ENCODE measurements at regions not wholly inside any gene's neighbourhood (a gene's known extent, or its start where the extent isn't known, plus 50 kb on each side); places are given as distances from the start of the nearest gene placed in this dataset.
A peak's percentile ranks its signal among the peaks of the same experiment; 100 is the strongest.
"Not testable (repeated sequence)": the region's sequence is repeated elsewhere in the genome, so short reads cannot be mapped to it uniquely, and the experiment has no call there.

DNA sequence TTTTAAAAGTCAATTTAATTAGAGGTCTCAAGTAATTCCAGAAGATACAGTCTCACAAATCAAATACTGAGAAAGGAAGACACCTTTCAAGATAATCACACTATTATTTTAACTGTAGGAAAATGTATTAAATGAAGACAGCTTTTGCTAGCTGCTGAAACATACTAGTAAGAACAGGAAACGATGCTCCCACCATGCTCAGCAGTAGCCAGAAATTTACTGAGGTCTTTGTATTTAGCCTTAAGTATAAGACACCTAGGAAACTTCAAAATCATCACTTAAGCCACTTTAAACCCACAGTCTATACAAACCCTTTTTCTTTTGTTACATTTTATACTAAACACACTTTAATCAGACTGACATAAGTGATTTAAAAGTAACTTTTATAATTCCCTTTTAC is 72.7 kb upstream of the NPIPB12 start:
- H3K4me1 ChIP-seq (ENCODE audit: control insufficient read depth in 4 of 4, insufficient read depth in 4 of 4, low read length in 3 of 4); H3K27me3 ChIP-seq (ENCODE audit: control insufficient read depth in 4 of 4, insufficient read depth in 4 of 4, low read length in 3 of 4); H3K9ac ChIP-seq (ENCODE audit: low read depth in 1 of 2, low read length in 2 of 2); H3K9me3 ChIP-seq (ENCODE audit: control insufficient read depth in 4 of 4, low read length in 3 of 4); DNase-seq (ENCODE audit: low spot score); H3K36me3 ChIP-seq (ENCODE audit: control insufficient read depth in 4 of 4, insufficient read depth in 3 of 4, low read depth in 1 of 4, low read length in 3 of 4); H3K27ac ChIP-seq (ENCODE audit: low read depth in 1 of 2, low read length in 2 of 2); H3K4me3 ChIP-seq (ENCODE audit: low read depth in 1 of 3, low read length in 3 of 3): not testable (repeated sequence)
- 100% methylated on average over 1 of the region's 1 CpG for WGBS

DNA sequence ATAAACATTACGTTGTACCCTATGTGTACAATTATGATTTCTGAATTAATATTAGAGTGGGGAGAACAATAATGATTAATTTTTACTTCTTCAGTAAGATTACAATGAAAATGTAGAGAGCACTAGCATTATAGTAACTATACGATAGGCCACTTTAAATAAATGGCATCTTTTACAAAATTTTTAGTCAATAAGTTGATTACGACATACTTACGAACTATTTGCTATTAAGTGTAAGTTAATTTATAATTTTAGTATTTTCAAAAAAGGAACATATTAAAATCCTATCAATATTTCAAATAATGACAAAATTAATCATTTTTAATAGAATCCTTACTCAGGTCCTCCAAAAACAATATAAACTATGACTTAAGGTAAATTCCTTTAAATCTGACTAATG is 75.6 kb upstream of the NPIPB12 start:
- not testable (repeated sequence) for H3K4me1 ChIP-seq (ENCODE audit: control insufficient read depth in 4 of 4, insufficient read depth in 4 of 4, low read length in 3 of 4); H3K9me3 ChIP-seq (ENCODE audit: control insufficient read depth in 4 of 4, low read length in 3 of 4); H3K27me3 ChIP-seq (ENCODE audit: control insufficient read depth in 4 of 4, insufficient read depth in 4 of 4, low read length in 3 of 4); DNase-seq (ENCODE audit: low spot score); H3K4me3 ChIP-seq (ENCODE audit: low read depth in 1 of 3, low read length in 3 of 3); H3K36me3 ChIP-seq (ENCODE audit: control insufficient read depth in 4 of 4, insufficient read depth in 3 of 4, low read depth in 1 of 4, low read length in 3 of 4); H3K9ac ChIP-seq (ENCODE audit: low read depth in 1 of 2, low read length in 2 of 2); H3K27ac ChIP-seq (ENCODE audit: low read depth in 1 of 2, low read length in 2 of 2)
- 85% methylated on average over 4 of the region's 4 CpGs for WGBS

DNA sequence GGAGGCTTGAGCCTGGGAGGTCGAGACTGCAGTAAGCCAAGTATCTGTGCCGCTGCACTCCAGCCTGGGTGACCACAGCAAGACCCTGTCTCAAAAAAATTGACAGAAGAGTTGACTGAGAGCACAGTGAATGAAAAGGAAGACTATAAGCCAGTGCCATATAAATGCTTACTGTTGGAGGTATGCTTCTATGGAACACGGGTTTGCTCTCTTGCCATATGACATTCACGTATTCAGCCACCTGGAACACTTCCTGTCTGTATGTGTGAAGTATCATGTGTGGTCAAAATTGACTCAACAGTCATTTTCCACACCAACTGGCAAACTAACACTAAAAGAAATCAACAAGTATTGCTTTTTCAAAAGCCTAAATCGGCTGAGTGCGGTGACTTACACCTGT is 71.1 kb upstream of the SPN start:
- H3K4me3 ChIP-seq (ENCODE audit: low read depth in 1 of 3, low read length in 3 of 3); H3K27ac ChIP-seq (ENCODE audit: low read depth in 1 of 2, low read length in 2 of 2); H3K9me3 ChIP-seq (ENCODE audit: control insufficient read depth in 4 of 4, low read length in 3 of 4); H3K4me1 ChIP-seq (ENCODE audit: control insufficient read depth in 4 of 4, insufficient read depth in 4 of 4, low read length in 3 of 4); H3K36me3 ChIP-seq (ENCODE audit: control insufficient read depth in 4 of 4, insufficient read depth in 3 of 4, low read depth in 1 of 4, low read length in 3 of 4); H3K27me3 ChIP-seq (ENCODE audit: control insufficient read depth in 4 of 4, insufficient read depth in 4 of 4, low read length in 3 of 4); H3K9ac ChIP-seq (ENCODE audit: low read depth in 1 of 2, low read length in 2 of 2); DNase-seq (ENCODE audit: low spot score): not testable (repeated sequence)
- 85% methylated on average over 4 of the region's 6 CpGs for WGBS

DNA sequence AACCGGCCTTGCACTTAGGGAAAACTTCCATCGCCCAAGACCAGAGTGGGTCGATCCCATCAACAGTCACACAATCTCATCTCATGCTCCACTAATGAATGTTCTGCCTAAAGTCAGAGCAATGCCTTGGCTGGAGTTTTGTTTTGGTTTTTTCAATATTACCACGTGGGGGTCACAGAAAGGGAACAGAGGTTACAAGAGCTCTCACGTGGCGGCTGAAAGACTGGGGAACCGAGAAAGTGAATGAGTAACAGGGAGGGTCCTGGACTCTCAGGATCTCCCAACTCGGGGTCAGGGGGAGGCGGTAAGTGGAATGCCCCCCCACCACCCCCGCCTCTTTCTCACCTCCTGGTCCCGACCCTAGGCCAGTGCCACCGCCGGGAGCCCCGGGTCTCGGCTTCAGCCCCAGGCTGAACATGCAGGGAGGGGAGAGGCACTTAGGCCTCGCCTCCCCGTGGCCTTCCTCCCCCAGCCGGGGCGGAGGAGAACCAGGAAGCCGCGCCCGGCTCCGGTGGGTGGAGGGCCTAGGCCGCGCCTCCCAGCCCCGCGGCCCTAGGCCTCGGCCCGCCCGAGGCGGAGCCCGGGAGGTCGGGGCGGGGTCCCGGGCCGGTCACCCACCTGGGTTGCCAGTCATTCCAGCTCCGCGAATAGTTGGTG is 68.7 kb upstream of the SPN start:
- H3K9me3 ChIP-seq (ENCODE audit: control insufficient read depth in 4 of 4, low read length in 3 of 4); H3K27me3 ChIP-seq (ENCODE audit: control insufficient read depth in 4 of 4, insufficient read depth in 4 of 4, low read length in 3 of 4); H3K36me3 ChIP-seq (ENCODE audit: control insufficient read depth in 4 of 4, insufficient read depth in 3 of 4, low read depth in 1 of 4, low read length in 3 of 4); H3K4me1 ChIP-seq (ENCODE audit: control insufficient read depth in 4 of 4, insufficient read depth in 4 of 4, low read length in 3 of 4); DNase-seq (ENCODE audit: low spot score): not testable (repeated sequence)
- H3K4me3 ChIP-seq (ENCODE audit: low read depth in 1 of 3, low read length in 3 of 3), result peak overlapping the region in 2 of 3 donors; percentile 79
- peak; percentile 4 for TF ChIP-seq YY1 (IDR thresholded peaks at IDR 0.05)
- peak; percentile 14 to 17 for TF ChIP-seq RXRA (IDR thresholded peaks at IDR 0.05)
- peak overlapping the region in 1 of 2 donors; percentile 31 for H3K9ac ChIP-seq (ENCODE audit: low read depth in 1 of 2, low read length in 2 of 2)
- H3K27ac ChIP-seq (ENCODE audit: low read depth in 1 of 2, low read length in 2 of 2), result peak overlapping the region; percentile 94
- WGBS, result under 1% methylated on average over 24 of the region's 38 CpGs

DNA sequence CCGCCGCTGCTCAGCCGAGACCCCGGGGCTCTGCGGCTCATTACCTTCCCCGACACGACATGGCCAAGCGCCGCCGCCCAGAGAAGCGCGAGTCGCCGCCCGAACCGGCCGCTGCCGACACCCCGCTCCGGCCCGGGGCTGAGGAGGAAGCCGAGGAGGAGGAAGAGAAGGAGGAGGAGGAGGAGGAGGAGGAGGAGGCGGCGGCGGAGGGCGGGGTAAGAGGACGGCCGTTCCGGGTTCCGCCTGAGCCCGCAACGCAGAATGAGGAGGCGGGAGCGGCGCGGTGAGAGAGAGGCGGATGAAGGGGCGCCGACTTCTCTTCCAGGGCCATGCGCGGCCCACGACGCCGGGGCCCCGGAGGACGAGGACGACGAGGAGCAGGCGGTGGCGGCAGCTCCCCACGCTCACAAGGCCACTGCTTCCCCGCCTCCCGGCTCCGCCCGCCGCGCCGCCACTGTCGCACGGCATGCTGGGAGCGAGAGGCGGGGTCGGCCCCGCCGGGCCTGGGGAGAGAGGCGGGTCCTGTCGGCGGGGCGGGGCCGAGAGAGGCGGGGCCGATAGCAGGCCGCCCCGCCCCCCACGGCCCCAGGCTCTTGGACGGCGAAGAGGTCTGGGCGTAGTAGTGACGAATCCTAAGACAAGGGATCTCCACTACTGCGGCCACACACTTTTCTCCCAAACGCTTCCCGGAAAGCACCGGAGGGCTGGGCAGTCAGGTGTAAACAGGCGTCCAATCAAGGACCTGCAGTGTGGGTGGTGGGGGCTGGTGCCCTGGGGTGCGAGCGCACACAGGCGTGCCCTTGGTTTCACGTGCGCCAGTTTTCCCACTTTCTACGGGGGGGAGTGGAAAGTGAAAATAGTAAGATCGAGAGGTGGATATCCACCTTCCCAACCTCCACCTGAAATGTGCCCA is 67.9 kb upstream of the SPN start:
- not testable (repeated sequence) for H3K4me1 ChIP-seq (ENCODE audit: control insufficient read depth in 4 of 4, insufficient read depth in 4 of 4, low read length in 3 of 4); H3K36me3 ChIP-seq (ENCODE audit: control insufficient read depth in 4 of 4, insufficient read depth in 3 of 4, low read depth in 1 of 4, low read length in 3 of 4); H3K27me3 ChIP-seq (ENCODE audit: control insufficient read depth in 4 of 4, insufficient read depth in 4 of 4, low read length in 3 of 4); H3K9me3 ChIP-seq (ENCODE audit: control insufficient read depth in 4 of 4, low read length in 3 of 4)
- Histone ChIP-seq H3K9ac (ENCODE audit: low read depth in 1 of 2, low read length in 2 of 2) (peak overlapping the region in 1 of 2 donors; percentile 36), H3K27ac (ENCODE audit: low read depth in 1 of 2, low read length in 2 of 2) (peak overlapping the region; percentile 94), H3K4me3 (ENCODE audit: low read depth in 1 of 3, low read length in 3 of 3) (peak overlapping the region in 2 of 3 donors; percentile 79)
- WGBS, result under 1% methylated on average over 90 of the region's 91 CpGs
- DNase-seq (ENCODE audit: low spot score), result peak; percentile 90
- peak; percentile 6 for TF ChIP-seq YY1 (IDR thresholded peaks at IDR 0.05)
- TF ChIP-seq GABPA (IDR thresholded peaks at IDR 0.05 in 1 of 2, conservative IDR thresholded peaks at IDR 0.05 in 1 of 2), result peak in 1 of 2 donors; percentile 21
- peak; percentile 55 for TF ChIP-seq SP1 (IDR thresholded peaks at IDR 0.05)

DNA sequence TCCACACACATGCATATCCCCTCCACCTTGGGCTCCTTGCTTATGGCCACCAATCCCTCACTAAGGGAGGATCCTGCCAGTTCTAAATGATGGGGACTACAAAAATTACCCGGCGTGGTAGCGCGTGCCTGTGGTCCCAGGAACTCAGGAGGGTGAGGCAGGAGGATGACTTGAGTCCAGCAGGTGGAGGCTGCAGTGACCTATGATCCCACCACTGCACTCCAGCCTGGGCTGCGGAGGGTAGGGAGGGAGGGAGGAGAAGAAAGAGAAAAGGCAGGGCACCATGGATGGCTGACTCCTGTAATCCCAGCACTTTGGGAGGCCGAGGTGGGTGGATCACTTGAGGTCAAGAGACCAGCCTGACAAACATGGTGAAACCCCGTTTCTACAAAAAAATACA is 66.0 kb upstream of the SPN start:
- not testable (repeated sequence) for DNase-seq (ENCODE audit: low spot score); H3K4me1 ChIP-seq (ENCODE audit: control insufficient read depth in 4 of 4, insufficient read depth in 4 of 4, low read length in 3 of 4); H3K4me3 ChIP-seq (ENCODE audit: low read depth in 1 of 3, low read length in 3 of 3); H3K27me3 ChIP-seq (ENCODE audit: control insufficient read depth in 4 of 4, insufficient read depth in 4 of 4, low read length in 3 of 4); H3K9ac ChIP-seq (ENCODE audit: low read depth in 1 of 2, low read length in 2 of 2); H3K36me3 ChIP-seq (ENCODE audit: control insufficient read depth in 4 of 4, insufficient read depth in 3 of 4, low read depth in 1 of 4, low read length in 3 of 4); H3K27ac ChIP-seq (ENCODE audit: low read depth in 1 of 2, low read length in 2 of 2); H3K9me3 ChIP-seq (ENCODE audit: control insufficient read depth in 4 of 4, low read length in 3 of 4)
- 93% methylated on average over 7 of the region's 7 CpGs for WGBS

DNA sequence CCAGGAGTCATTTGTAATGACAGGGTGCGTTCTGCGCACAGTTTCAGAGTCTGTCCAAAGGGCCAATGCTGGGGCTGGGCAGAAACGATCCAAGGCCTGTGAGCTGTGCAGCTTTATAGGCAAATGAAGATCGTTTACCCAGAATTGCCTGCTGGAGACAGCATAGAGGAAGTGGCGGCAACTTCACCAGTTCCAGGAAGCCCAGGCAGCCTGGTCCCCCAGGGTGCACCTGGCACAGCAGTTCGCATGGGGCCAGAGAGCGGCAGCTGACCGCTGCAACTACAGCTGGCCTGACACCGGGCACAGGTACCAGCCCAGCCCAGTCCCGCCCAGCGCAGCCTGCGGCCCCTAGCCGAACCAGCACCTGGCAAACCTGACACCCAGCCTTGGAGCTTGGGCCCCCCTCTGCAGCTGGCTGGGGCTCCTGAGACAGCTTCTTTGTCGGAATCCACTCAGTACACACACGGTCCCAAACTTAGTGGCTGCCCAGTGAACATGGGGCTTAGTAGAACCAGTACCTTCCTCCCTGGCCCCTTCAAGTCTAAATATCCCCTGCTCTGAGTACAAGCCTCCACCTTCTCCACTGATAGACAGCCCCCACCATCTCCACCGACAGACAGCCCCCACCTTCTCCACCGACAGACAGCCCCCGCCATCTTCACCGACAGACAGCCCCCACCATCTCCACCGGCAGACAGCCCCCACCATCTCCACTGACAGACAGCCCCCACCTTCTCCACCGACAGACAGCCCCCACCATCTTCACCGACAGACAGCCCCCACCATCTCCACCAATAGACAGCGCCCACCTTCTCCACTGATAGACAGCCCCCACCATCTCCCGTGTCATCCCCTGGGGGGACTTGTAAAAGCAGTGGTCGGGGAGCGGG is 62.7 kb upstream of the SPN start:
- WGBS, result 74% methylated on average over 26 of the region's 26 CpGs
- H3K4me3 ChIP-seq (ENCODE audit: low read depth in 1 of 3, low read length in 3 of 3), result not testable (repeated sequence)

More for the DNA sequence above, 62.7 kb upstream of the SPN start:
- H3K36me3 ChIP-seq (ENCODE audit: control insufficient read depth in 4 of 4, insufficient read depth in 3 of 4, low read depth in 1 of 4, low read length in 3 of 4); DNase-seq (ENCODE audit: low spot score); H3K27me3 ChIP-seq (ENCODE audit: control insufficient read depth in 4 of 4, insufficient read depth in 4 of 4, low read length in 3 of 4); H3K4me1 ChIP-seq (ENCODE audit: control insufficient read depth in 4 of 4, insufficient read depth in 4 of 4, low read length in 3 of 4); H3K9me3 ChIP-seq (ENCODE audit: control insufficient read depth in 4 of 4, low read length in 3 of 4); H3K27ac ChIP-seq (ENCODE audit: low read depth in 1 of 2, low read length in 2 of 2); H3K9ac ChIP-seq (ENCODE audit: low read depth in 1 of 2, low read length in 2 of 2): not testable (repeated sequence)

All from liver (tissue), 7 donors.